HK-2 (cell line): ENCODE measurements at regions not wholly inside any gene's neighbourhood (a gene's known extent, or its start where the extent isn't known, plus 50 kb on each side); places are given as distances from the start of the nearest gene placed in this dataset.

Experiments used
- DNase-seq: peaks from one replicate; pipeline ENCODE4 v3.0.0-alpha.2; 2018; ENCODE audit not compliant: unreplicated experiment

- no peak for DNase-seq
Observed at GRCh38 chr2:200013906-200014305, 58.5 kb downstream of the MAIP1 start.

DNA sequence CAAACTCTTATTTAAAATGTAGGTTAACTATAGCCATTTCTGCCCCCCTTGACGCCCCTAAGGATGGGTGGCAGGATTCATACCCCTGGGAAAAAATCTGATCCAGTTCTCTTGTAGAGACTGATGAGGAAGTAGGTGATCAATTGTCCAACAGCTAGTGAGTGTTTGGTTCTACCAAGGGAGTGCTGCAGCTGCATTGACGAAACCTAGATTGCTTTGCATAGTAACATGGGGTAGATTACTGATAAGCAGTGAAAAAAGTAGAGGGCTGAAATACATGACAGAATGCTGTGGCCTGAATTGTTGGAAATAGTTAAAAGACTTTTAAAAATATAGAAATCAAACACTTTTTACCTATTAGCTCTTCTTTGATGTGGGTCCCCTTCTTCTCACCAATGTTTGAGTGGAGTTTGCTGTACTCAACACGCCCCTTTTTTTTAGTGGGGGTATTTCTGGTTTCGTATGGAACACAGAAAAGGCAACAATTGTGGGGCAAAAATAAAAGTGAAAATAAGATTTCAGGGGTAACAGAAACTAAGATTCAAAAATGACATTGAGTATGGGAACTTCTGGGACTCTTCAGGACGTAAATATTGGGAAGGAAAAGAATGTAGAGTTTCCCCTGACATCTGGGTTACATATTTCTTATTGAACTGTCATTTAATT is 66.2 kb downstream of the MAIP1 start:
- DNase-seq: no peak

DNA sequence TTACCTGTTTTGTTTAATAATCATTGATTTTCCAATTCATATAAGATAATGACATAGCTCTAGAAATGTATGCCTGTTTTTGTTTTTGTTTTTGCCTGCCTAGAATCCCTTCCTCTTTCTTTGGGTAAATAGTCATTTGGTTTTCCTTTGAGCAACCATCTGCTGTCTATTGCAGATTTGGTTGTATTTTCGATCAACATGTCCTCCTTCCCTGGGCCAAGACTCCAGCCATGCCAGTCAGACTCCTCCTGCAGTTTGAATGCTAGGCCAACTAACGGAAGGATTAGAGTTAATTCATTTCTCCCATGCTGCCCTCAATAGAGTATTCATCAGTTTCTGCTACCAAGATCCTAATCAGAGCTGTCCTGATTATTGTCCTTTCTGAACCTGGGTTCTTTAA is 67.1 kb downstream of the MAIP1 start:
- no peak for DNase-seq

GRCh38 chr2:200023570-200023969 is 68.2 kb downstream of the MAIP1 start:
- DNase-seq: no peak

- DNase-seq: no peak
Observed at GRCh38 chr2:200025717-200026116, 70.3 kb downstream of the MAIP1 start.

DNA sequence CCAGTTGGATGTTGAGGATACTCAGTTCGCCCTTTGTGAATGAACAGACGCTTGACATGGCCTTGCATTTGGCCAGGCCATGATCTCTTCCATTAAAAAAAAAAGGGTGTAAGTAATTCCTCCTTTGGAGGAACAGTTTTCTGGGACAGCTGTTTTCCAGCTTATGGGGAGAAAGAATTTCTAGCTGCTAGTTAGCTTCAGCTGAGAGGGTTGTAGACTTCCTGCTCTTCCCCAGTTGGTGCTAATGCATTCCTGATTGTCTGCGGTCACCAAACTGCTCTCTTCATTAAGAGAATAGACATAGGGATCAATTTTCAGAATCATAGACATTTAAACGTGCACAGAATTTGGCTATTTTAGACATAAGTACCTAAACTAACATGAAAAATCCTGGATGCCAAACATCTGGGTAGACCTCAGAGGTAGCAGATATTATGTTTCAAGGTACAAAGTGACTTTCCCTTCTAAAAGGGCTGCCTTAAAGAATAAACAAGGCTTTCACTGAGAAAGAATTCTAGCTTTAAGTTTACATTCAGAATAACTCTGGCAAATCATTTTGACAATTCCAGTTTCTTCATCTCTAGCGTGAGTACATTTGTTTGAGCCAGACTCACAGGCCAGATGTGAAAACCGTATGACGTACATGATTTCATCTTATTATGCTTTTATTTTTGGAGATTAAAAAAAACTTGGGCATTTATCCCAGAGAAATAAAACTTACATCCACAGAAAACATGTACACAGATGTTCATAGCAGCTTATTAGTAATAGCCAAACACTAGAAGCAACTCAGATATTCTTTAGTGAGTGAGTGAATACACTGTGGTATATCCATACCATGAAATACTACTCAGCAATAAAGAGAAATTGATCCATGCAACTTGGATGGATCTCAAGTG is 71.2 kb downstream of the MAIP1 start:
- DNase-seq: no peak

- no peak for DNase-seq
Observed at GRCh38 chr2:200028998-200029397, 73.6 kb downstream of the MAIP1 start.

GRCh38 chr2:200032895-200033294 is 77.5 kb downstream of the MAIP1 start:
- DNase-seq: no peak

- no peak for DNase-seq
Observed at GRCh38 chr2:200033929-200034328, 78.5 kb downstream of the MAIP1 start.

GRCh38 chr2:200034816-200035215 is 79.4 kb downstream of the MAIP1 start:
- DNase-seq: no peak

GRCh38 chr2:200039724-200040650 is 84.6 kb downstream of the MAIP1 start:
- DNase-seq: no peak

DNA sequence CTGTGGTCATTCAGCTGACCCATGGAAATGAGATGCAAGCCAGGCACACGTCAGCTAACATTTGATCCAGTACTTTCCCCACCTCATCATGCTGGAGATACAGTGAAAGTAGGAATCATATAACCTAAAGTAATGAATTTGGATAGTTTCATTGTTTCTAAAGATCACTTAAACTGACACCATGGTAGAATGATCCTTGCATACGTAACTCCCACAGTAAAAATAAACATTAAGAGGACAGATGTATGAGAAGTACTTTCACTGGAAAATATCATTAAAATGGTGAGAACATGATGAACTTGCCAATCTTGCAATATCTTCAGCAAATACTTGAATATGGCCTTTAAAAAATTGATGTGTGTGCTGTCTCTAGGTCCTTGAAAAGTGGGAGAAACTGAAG is 85.4 kb downstream of the MAIP1 start:
- DNase-seq: no peak

DNA sequence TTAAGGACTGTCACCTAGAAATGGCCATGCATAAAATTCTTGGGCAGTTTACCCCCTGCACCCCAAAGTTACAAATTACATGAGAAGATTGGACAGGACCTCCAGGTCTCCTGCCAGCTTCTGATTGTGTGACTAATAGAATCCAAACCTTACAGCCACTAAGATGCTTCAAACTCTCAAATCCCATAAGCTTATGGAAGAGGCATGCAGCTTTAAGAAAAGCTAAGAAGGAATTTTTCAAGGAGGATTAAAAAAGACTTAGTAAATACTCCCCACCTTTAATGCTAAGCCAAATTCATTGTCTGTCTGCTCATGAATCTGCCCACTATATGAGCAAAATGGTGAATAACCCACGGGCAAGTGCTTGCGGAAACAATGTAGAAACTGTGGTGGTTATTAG is 86.3 kb downstream of the MAIP1 start:
- no peak for DNase-seq

DNA sequence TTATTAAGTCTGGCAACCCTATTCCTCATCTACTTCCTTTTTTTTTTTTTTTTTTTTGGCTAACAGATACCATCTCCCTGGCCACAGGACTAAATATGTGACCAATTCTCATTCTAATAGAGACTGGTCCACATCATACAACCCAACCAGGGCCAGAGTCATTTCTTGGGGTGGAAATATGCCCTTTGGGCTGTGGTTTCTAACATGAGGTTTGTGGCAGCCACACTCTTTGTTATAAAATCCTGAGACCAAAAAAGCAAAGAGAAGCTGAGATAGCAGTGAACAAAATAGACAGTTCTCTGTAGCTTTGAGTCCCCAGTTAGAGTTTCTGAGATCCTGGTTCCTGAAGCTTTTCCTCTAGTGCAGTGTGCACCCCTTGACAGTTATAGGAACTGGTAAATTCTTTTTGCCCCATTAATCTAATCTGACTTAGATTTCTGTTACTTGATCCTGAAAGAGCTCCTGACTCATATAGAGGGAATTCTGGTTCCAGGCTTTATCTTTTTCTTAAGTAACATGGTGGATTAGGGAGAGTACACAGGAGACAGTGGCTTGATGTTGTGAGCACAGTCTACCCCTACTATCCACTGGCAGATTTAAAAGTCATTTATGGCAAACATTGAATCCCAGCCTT is 86.8 kb downstream of the MAIP1 start:
- DNase-seq: no peak

GRCh38 chr2:200042944-200043343 is 87.6 kb downstream of the MAIP1 start:
- DNase-seq: no peak

- DNase-seq: no peak
Observed at GRCh38 chr2:200044453-200044852, 89.1 kb downstream of the MAIP1 start.

DNA sequence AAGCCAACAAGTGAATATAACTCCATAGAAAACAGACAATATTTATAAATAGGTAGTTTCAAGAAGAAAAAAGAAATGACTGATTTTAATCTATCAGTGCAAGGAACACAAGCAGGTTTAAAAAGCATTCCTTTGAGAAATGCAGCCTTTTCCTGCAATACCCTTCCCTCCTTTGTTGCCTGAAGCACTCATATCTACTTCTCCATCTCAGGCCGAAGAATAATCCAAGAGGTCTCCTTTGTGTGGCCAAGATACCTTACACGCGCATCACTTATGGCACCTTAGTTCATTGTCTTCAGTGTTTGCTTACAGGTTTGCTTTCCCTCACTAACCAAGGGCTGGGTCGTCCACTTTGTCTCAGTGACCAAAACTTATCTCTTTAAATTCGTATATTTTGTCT is 93.0 kb downstream of the MAIP1 start:
- no peak for DNase-seq

- DNase-seq: no peak
Observed at GRCh38 chr2:200049086-200049485, 93.7 kb downstream of the MAIP1 start.

DNA sequence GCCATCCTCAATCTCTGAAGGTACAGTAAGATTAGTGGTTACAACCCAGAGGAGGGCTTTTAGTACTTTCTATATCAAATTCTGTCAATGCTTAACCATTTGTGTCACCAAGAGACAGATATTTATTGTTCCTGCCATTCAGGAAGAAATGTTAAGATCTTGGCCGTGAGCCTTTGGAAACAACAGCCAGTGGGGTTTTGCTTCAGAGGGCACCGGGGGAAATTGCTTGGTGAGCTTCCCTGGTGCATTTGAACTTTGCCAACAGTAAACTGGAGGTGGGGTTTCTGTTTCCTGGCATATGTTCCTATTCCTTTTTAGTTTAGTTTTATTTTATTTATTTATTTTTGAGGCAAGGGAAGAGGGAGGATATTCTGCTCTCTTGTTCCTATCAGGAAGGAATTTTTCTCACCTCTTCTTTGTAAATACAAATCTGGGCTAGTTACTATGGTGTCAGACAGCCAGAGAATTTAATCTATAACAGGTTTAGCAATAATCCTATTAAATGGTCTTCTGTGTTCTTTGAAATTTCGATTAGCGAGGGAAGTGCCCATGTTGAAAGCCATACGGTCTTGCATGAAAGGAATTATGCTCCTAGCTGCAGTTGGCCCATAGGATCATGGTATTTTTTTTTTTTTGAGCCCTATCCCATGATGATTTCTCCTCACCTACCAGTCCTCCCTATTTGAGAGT is 95.7 kb downstream of the MAIP1 start:
- DNase-seq: no peak

DNA sequence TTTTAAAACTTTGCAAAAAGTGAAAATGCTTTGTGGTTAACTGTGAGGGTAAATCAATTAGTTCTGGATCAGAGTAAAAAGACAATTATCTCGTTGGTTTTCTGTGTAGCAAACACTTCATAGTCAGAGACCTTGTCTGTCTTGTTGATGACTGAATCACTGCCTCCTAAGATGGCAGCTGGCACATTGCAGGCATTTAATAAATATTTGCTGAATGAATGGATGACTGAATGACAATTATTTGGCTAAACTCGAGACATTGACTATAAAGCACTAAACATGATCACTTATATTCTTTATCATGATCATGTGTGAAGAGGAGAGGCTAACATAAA is 96.2 kb downstream of the MAIP1 start:
- DNase-seq: no peak

DNA sequence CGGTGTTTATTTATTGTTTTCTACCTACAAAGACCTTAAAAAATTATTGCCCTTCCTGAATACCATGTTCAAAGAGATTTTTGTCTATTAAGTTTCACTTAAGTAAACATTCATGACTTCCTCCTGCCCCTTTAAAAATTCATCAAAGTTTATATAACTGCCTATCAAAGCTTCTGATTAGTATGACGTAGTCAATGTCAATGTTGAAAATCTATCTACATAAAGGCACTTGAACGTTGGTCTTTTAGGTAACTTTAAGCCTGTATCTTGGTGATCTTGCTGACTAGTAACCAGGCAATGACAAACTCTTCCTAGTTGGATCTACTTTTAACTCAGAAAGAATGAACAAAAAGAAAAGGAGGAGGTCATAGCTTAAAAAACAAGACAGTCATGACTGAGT is 97.2 kb downstream of the MAIP1 start:
- DNase-seq: no peak
